ENCODE measurements at regions not wholly inside any gene's neighbourhood (a gene's known extent, or its start where the extent isn't known, plus 50 kb on each side); places are given as distances from the start of the nearest gene placed in this dataset.

- H3K4me1 ChIP-seq (ENCODE audit: control insufficient read depth, insufficient read depth, low read length, unreplicated experiment) = no peaks in the 10 kb centered on the region
- no peaks in the 10 kb centered on the region for H3K79me2 ChIP-seq (ENCODE audit: control insufficient read depth, insufficient read depth, low read length, unreplicated experiment)
- H2AFZ ChIP-seq (ENCODE audit: low read length, unreplicated experiment) = no peak overlapping the region
- no peaks in the 10 kb centered on the region for H3K36me3 ChIP-seq (ENCODE audit: insufficient read depth, low read length)
- peaks cover 17% of the 10 kb centered on the region; the same call in 1 of the 2 replicates for H3K27me3 ChIP-seq (ENCODE audit: insufficient read depth, low read length)
- no peak overlapping the region for H3K27ac ChIP-seq (ENCODE audit: low read depth, low read length)
- H3K4me3 ChIP-seq (ENCODE audit: low read depth, low read length) = no peak overlapping the region
These were observed 143.1 kb upstream of the GDF10 start for GRCh38 chr10:47156873-47157272.

- Histone ChIP-seq H3K4me1 (ENCODE audit: control insufficient read depth, insufficient read depth, low read length, unreplicated experiment) (no peaks in the 10 kb centered on the region), H3K79me2 (ENCODE audit: control insufficient read depth, insufficient read depth, low read length, unreplicated experiment) (no peaks in the 10 kb centered on the region), H3K27ac (ENCODE audit: low read depth, low read length) (no peak overlapping the region), H2AFZ (ENCODE audit: low read length, unreplicated experiment) (no peak overlapping the region), H3K36me3 (ENCODE audit: insufficient read depth, low read length) (no peaks in the 10 kb centered on the region), H3K4me3 (ENCODE audit: low read depth, low read length) (no peak overlapping the region), H3K27me3 (ENCODE audit: insufficient read depth, low read length) (peaks cover 15% of the 10 kb centered on the region; the same call in 1 of the 2 replicates)
These were observed 141.6 kb upstream of the GDF10 start for GRCh38 chr10:47158116-47159071.

GRCh38 chr10:47159361-47160260 lies 140.4 kb upstream of the GDF10 start:
- no peak overlapping the region for H3K4me3 ChIP-seq (ENCODE audit: low read depth, low read length)
- no peaks in the 10 kb centered on the region for H3K4me1 ChIP-seq (ENCODE audit: control insufficient read depth, insufficient read depth, low read length, unreplicated experiment)
- no peak overlapping the region for H3K27ac ChIP-seq (ENCODE audit: low read depth, low read length)
- H3K36me3 ChIP-seq (ENCODE audit: insufficient read depth, low read length) = no peaks in the 10 kb centered on the region
- H2AFZ ChIP-seq (ENCODE audit: low read length, unreplicated experiment) = no peak overlapping the region
- no peaks in the 10 kb centered on the region for H3K79me2 ChIP-seq (ENCODE audit: control insufficient read depth, insufficient read depth, low read length, unreplicated experiment)
- peaks cover 15% of the 10 kb centered on the region; the same call in 1 of the 2 replicates for H3K27me3 ChIP-seq (ENCODE audit: insufficient read depth, low read length)

- H2AFZ ChIP-seq (ENCODE audit: low read length, unreplicated experiment) = no peak overlapping the region
- H3K79me2 ChIP-seq (ENCODE audit: control insufficient read depth, insufficient read depth, low read length, unreplicated experiment) = no peaks in the 10 kb centered on the region
- no peak overlapping the region for H3K4me3 ChIP-seq (ENCODE audit: low read depth, low read length)
- peaks cover 15% of the 10 kb centered on the region; the same call in 1 of the 2 replicates for H3K27me3 ChIP-seq (ENCODE audit: insufficient read depth, low read length)
- no peaks in the 10 kb centered on the region for H3K36me3 ChIP-seq (ENCODE audit: insufficient read depth, low read length)
- no peak overlapping the region for H3K27ac ChIP-seq (ENCODE audit: low read depth, low read length)
- H3K4me1 ChIP-seq (ENCODE audit: control insufficient read depth, insufficient read depth, low read length, unreplicated experiment) = no peaks in the 10 kb centered on the region
These were observed 139.6 kb upstream of the GDF10 start for GRCh38 chr10:47160261-47160908.

GRCh38 chr10:47160967-47161366 lies 139.0 kb upstream of the GDF10 start:
- Histone ChIP-seq H3K27me3 (ENCODE audit: insufficient read depth, low read length) (peaks cover 11% of the 10 kb centered on the region; the same call in 1 of the 2 replicates), H3K36me3 (ENCODE audit: insufficient read depth, low read length) (no peaks in the 10 kb centered on the region), H3K79me2 (ENCODE audit: control insufficient read depth, insufficient read depth, low read length, unreplicated experiment) (no peaks in the 10 kb centered on the region), H3K4me3 (ENCODE audit: low read depth, low read length) (no peak overlapping the region), H3K4me1 (ENCODE audit: control insufficient read depth, insufficient read depth, low read length, unreplicated experiment) (no peaks in the 10 kb centered on the region), H2AFZ (ENCODE audit: low read length, unreplicated experiment) (no peak overlapping the region), H3K27ac (ENCODE audit: low read depth, low read length) (no peak overlapping the region)

- Histone ChIP-seq H2AFZ (ENCODE audit: low read length, unreplicated experiment) (no peak overlapping the region), H3K36me3 (ENCODE audit: insufficient read depth, low read length) (no peaks in the 10 kb centered on the region), H3K4me3 (ENCODE audit: low read depth, low read length) (no peak overlapping the region), H3K27ac (ENCODE audit: low read depth, low read length) (no peak overlapping the region), H3K79me2 (ENCODE audit: control insufficient read depth, insufficient read depth, low read length, unreplicated experiment) (no peaks in the 10 kb centered on the region), H3K4me1 (ENCODE audit: control insufficient read depth, insufficient read depth, low read length, unreplicated experiment) (peaks cover 5% of the 10 kb centered on the region), H3K27me3 (ENCODE audit: insufficient read depth, low read length) (peaks cover 8% of the 10 kb centered on the region; the same call in 1 of the 2 replicates)
These were observed 138.5 kb upstream of the GDF10 start for GRCh38 chr10:47161465-47161864.

- peaks cover 5% of the 10 kb centered on the region for H3K4me1 ChIP-seq (ENCODE audit: control insufficient read depth, insufficient read depth, low read length, unreplicated experiment)
- no peaks in the 10 kb centered on the region for H3K36me3 ChIP-seq (ENCODE audit: insufficient read depth, low read length)
- H3K27me3 ChIP-seq (ENCODE audit: insufficient read depth, low read length) = no peaks in the 10 kb centered on the region
- no peak overlapping the region for H3K4me3 ChIP-seq (ENCODE audit: low read depth, low read length)
- no peak overlapping the region for H3K27ac ChIP-seq (ENCODE audit: low read depth, low read length)
- no peaks in the 10 kb centered on the region for H3K79me2 ChIP-seq (ENCODE audit: control insufficient read depth, insufficient read depth, low read length, unreplicated experiment)
- H2AFZ ChIP-seq (ENCODE audit: low read length, unreplicated experiment) = no peak overlapping the region
These were observed 135.7 kb upstream of the GDF10 start for GRCh38 chr10:47164126-47164799.

- H3K79me2 ChIP-seq (ENCODE audit: control insufficient read depth, insufficient read depth, low read length, unreplicated experiment) = no peaks in the 10 kb centered on the region
- peaks cover 4% of the 10 kb centered on the region; the same call in 1 of the 2 replicates for H3K27me3 ChIP-seq (ENCODE audit: insufficient read depth, low read length)
- H3K4me1 ChIP-seq (ENCODE audit: control insufficient read depth, insufficient read depth, low read length, unreplicated experiment) = peaks cover 5% of the 10 kb centered on the region
- H2AFZ ChIP-seq (ENCODE audit: low read length, unreplicated experiment) = no peak overlapping the region
- no peak overlapping the region for H3K27ac ChIP-seq (ENCODE audit: low read depth, low read length)
- H3K36me3 ChIP-seq (ENCODE audit: insufficient read depth, low read length) = no peaks in the 10 kb centered on the region
- no peak overlapping the region for H3K4me3 ChIP-seq (ENCODE audit: low read depth, low read length)
These were observed 135.2 kb upstream of the GDF10 start for GRCh38 chr10:47164800-47165128.

- Histone ChIP-seq H3K4me3 (ENCODE audit: low read depth, low read length) (peak overlapping the region; percentile 12; the same call in 1 of the 2 replicates), H3K27ac (ENCODE audit: low read depth, low read length) (peak overlapping the region; percentile 22), H2AFZ (ENCODE audit: low read length, unreplicated experiment) (peak overlapping the region; percentile 19), H3K36me3 (ENCODE audit: insufficient read depth, low read length) (no peaks in the 10 kb centered on the region), H3K79me2 (ENCODE audit: control insufficient read depth, insufficient read depth, low read length, unreplicated experiment) (no peaks in the 10 kb centered on the region), H3K27me3 (ENCODE audit: insufficient read depth, low read length) (peaks cover 4% of the 10 kb centered on the region; the same call in 1 of the 2 replicates), H3K4me1 (ENCODE audit: control insufficient read depth, insufficient read depth, low read length, unreplicated experiment) (peaks cover 5% of the 10 kb centered on the region)
These were observed 134.8 kb upstream of the GDF10 start for GRCh38 chr10:47165168-47165710.

All from ACC112 (cell line).